HFF-Myc (cell line): ENCODE measurements at regions not wholly inside any gene's neighbourhood (a gene's known extent, or its start where the extent isn't known, plus 50 kb on each side); places are given as distances from the start of the nearest gene placed in this dataset.

Experiments used
- DNase-seq: peaks from one replicate; pipeline ENCODE4 v3.0.0-alpha.2; 2011; ENCODE audit warnings: low read depth; ENCODE audit errors: extremely low read depth
- H3K4me3 ChIP-seq: replicated peaks from 2 replicates; pipeline ENCODE4 v1.5.1; 2011; ENCODE audit warnings: low read depth, mild to moderate bottlenecking, control low read depth, low read length
- TF ChIP-seq, protein P1 (sequence below): IDR thresholded peaks from 2 replicates; pipeline ENCODE4 v1.5.1; 2012; ENCODE audit warnings: mild to moderate bottlenecking, low read depth, low read length, control low read depth; ENCODE audit errors: missing control alignments

- no peak overlapping the region for H3K4me3 ChIP-seq
- DNase-seq = no peak
- TF ChIP-seq, protein P1, sequence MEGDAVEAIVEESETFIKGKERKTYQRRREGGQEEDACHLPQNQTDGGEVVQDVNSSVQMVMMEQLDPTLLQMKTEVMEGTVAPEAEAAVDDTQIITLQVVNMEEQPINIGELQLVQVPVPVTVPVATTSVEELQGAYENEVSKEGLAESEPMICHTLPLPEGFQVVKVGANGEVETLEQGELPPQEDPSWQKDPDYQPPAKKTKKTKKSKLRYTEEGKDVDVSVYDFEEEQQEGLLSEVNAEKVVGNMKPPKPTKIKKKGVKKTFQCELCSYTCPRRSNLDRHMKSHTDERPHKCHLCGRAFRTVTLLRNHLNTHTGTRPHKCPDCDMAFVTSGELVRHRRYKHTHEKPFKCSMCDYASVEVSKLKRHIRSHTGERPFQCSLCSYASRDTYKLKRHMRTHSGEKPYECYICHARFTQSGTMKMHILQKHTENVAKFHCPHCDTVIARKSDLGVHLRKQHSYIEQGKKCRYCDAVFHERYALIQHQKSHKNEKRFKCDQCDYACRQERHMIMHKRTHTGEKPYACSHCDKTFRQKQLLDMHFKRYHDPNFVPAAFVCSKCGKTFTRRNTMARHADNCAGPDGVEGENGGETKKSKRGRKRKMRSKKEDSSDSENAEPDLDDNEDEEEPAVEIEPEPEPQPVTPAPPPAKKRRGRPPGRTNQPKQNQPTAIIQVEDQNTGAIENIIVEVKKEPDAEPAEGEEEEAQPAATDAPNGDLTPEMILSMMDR = no peak
Measured at GRCh38 chr17:52287611-52288010, 129.1 kb upstream of the CA10 start.

- no peak for DNase-seq
- TF ChIP-seq, protein P1 = no peak
- no peak overlapping the region for H3K4me3 ChIP-seq
Measured at GRCh38 chr17:52283872-52284271, 125.4 kb upstream of the CA10 start.

DNA sequence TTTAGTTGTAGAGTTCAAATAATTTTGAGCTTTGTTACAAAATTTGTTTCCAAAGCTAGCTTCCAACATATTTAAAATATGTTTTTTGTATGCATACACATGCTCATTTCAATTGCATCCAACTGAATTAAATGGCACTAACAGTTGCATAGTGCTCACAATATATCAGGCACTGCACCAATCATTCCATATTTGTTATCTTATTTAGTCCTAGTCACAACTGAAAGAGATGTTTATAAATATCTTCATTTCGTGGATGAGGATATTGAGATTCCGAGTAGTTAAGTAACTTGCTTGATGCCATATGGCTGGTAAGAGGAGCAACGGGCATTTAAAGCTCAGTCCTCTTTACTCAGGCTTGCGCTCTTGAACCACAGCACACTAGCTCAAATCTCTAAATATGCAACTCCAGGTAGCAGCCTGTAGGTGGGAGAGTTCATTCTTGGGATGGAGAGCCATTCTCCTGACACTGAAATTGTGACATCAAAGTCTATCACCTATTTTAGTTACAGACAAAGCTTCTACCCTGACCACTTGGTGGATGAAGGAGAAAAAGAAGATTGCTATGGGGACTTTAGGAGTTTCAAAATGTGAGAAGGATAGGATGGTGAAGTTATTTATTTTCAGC, 118.0 kb upstream of the CA10 start:
- no peak for DNase-seq
- TF ChIP-seq, protein P1 = no peak
- H3K4me3 ChIP-seq = no peak overlapping the region

GRCh38 chr17:52271781-52272180, 113.3 kb upstream of the CA10 start:
- TF ChIP-seq, protein P1 = no peak
- DNase-seq = no peak
- no peak overlapping the region for H3K4me3 ChIP-seq

DNA sequence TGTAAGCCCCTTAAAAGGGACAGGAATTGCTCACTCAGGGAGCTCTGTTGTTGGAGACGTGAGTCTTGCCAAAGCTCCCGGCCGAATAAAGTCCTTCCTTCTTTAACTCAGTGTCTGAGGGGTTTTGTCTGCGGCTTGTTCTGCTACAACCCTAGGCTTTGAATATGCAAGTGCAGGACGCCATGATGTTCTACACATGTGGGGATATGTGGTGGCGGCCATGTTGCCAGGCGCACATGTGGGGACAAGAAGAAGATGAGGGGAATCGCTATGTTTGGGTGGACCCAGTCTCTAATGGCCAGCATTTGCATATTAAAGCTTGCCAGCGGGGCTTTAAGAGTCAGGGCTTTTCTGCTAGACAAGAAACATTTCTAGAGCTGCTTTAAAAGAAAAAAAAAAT, 96.8 kb upstream of the CA10 start:
- H3K4me3 ChIP-seq = no peak overlapping the region
- DNase-seq = no peak
- TF ChIP-seq, protein P1 = no peak

DNA sequence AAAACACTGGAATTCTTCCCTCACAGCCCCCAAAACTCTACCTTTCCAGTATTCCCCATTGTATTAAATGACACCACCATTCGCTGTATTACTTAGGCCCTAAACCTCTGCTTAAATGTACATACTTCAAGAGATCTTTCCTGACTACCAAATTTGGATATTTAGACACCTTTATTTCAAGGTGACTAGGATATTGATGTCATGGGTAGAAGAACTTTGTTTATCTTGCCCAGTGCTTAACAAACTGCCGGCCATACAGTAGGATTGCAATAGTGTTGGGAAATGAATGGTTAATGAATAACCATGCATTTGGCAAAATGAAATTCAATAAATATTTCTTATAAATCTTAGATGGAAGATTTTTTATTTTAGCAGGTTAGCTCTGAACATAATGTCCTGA, 86.2 kb upstream of the CA10 start:
- no peak for DNase-seq
- H3K4me3 ChIP-seq = no peak overlapping the region
- TF ChIP-seq, protein P1 = no peak

DNA sequence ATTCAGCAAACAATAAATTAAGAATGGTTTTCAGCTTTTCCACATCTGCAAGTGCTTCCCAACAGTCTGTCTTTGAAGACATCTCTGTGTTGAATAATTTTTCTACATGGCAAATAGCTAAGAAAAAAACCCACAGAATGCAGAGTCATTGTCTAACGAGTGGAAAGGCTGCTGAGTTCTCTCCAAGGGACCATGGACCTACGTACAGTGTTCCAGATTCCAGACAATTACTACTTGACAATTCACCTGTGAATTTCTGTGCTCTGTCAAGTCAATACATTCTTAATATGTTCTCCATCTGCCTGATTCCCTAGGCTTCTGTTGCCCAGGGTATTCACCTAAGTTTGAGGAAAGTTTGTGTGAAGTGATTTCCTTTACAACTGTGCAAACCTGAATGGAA, 83.8 kb upstream of the CA10 start:
- no peak overlapping the region for H3K4me3 ChIP-seq
- TF ChIP-seq, protein P1 = no peak

More for the DNA sequence above, 83.8 kb upstream of the CA10 start:
- no peak for DNase-seq
